Stomach (tissue), 4 donors: ENCODE measurements at regions not wholly inside any gene's neighbourhood (a gene's known extent, or its start where the extent isn't known, plus 50 kb on each side); places are given as distances from the start of the nearest gene placed in this dataset.

ENCODE experiments used
- POLR2A ChIP-seq, 4 donors: fragments of 450-650 bp; IDR thresholded peaks; one replicate each; pipeline ENCODE4 v1.6.1; 2016; ENCODE audit warnings: antibody characterized with exemption in 4 of 4, control low read depth in 2 of 4, mild to moderate bottlenecking in 1 of 4, moderate library complexity in 1 of 4
- TF ChIP-seq, protein P1 (sequence below), 7 experiments: fragments of 450-650 bp in 4 of 7; fragments of 200-600 bp in 3 of 7; sonication (generic) in 3 of 7; IDR thresholded peaks; one replicate each; pipeline ENCODE4 v1.5.1; 2016 to 2019; ENCODE audit warnings: antibody characterized with exemption in 7 of 7, control low read depth in 2 of 7, mild to moderate bottlenecking in 1 of 7

DNA sequence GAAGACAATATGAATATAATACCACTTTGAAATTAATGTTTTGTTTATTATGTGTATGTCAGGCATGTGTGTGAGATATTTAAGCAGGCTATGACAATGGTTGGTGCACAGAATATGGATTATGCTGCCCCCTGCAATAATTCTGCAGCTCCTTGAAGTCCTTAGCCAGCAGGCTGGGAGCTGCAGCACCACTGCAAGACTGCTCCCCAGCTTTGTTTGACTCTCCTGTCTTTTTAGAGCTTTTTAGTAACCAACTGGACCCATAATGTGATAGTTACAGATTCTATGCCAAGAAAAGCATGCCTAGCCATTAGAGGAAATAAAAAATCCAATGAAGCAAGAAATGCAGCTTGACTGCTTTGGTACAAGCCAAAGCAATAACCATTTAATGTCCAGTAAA lies 535.1 kb downstream of the TMEM135 start:
- TF ChIP-seq, protein P1, sequence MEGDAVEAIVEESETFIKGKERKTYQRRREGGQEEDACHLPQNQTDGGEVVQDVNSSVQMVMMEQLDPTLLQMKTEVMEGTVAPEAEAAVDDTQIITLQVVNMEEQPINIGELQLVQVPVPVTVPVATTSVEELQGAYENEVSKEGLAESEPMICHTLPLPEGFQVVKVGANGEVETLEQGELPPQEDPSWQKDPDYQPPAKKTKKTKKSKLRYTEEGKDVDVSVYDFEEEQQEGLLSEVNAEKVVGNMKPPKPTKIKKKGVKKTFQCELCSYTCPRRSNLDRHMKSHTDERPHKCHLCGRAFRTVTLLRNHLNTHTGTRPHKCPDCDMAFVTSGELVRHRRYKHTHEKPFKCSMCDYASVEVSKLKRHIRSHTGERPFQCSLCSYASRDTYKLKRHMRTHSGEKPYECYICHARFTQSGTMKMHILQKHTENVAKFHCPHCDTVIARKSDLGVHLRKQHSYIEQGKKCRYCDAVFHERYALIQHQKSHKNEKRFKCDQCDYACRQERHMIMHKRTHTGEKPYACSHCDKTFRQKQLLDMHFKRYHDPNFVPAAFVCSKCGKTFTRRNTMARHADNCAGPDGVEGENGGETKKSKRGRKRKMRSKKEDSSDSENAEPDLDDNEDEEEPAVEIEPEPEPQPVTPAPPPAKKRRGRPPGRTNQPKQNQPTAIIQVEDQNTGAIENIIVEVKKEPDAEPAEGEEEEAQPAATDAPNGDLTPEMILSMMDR (IDR thresholded peaks at IDR 0.05): no peak
- no peak for TF ChIP-seq POLR2A (IDR thresholded peaks at IDR 0.05)
